Astrocyte (in vitro differentiated cells and primary cell): ENCODE measurements at regions not wholly inside any gene's neighbourhood (a gene's known extent, or its start where the extent isn't known, plus 50 kb on each side); places are given as distances from the start of the nearest gene placed in this dataset.
A peak's percentile ranks its signal among the peaks of the same experiment; 100 is the strongest.

Experiments
- DNase-seq: peaks from one replicate; pipeline ENCODE4 v3.0.0-alpha.2; 2010; ENCODE audit warnings: low read depth
- FAIRE-seq: peaks from 2 replicates; lab custom pipeline; 2011; peaks lifted over from hg19 to GRCh38; lab: Jason Lieb, UNC
- H2AFZ ChIP-seq: 2 replicates; pipeline ENCODE4 v1.6.0; 2012; ENCODE audit warnings: low read depth, low read length, inconsistent platforms
- H3K27ac ChIP-seq: 2 replicates; pipeline ENCODE4 v1.5.1; 2011; ENCODE audit warnings: low read depth, low read length, inconsistent platforms
- H3K27me3 ChIP-seq: 2 replicates; pipeline ENCODE4 v1.6.0; 2011; ENCODE audit warnings: low read length, inconsistent platforms; ENCODE audit not compliant: insufficient read depth
- H3K36me3 ChIP-seq: 2 replicates; pipeline ENCODE4 v1.5.1; 2011; ENCODE audit warnings: low read length, inconsistent platforms; ENCODE audit not compliant: insufficient read depth
- H3K4me1 ChIP-seq: 2 replicates; pipeline ENCODE4 v1.5.1; 2011; ENCODE audit warnings: low read length, inconsistent platforms; ENCODE audit not compliant: insufficient read depth
- H3K4me2 ChIP-seq: 2 replicates; pipeline ENCODE4 v1.6.0; 2012; ENCODE audit warnings: low read length, inconsistent platforms
- H3K4me3 ChIP-seq: 2 replicates; pipeline ENCODE4 v1.5.1; 2011; ENCODE audit warnings: low read depth, mild to moderate bottlenecking, low read length, inconsistent platforms; ENCODE audit not compliant: insufficient read depth
- H3K79me2 ChIP-seq: 2 replicates; pipeline ENCODE4 v1.6.0; 2012; ENCODE audit warnings: mild to moderate bottlenecking, low read length, inconsistent platforms; ENCODE audit not compliant: insufficient read depth
- H3K9ac ChIP-seq: 2 replicates; pipeline ENCODE4 v1.6.0; 2012; ENCODE audit warnings: mild to moderate bottlenecking, low read length, inconsistent platforms
- H3K9me3 ChIP-seq: 2 replicates; pipeline ENCODE4 v1.5.1; 2012; ENCODE audit warnings: low read depth, mild to moderate bottlenecking, low read length, inconsistent platforms; ENCODE audit not compliant: insufficient read depth
- H4K20me1 ChIP-seq: 2 replicates; pipeline ENCODE4 v1.6.0; 2012; ENCODE audit warnings: low read length, inconsistent platforms; ENCODE audit not compliant: insufficient read depth
- H3K27ac Mint-ChIP-seq: one replicate; pipeline ENCODE4 v1.8.0; 2021; ENCODE audit warnings: mild to moderate bottlenecking, mixed read lengths; ENCODE audit not compliant: unreplicated experiment
- H3K27me3 Mint-ChIP-seq: one replicate; pipeline ENCODE4 v1.8.0; 2021; ENCODE audit warnings: low read depth, mixed read lengths; ENCODE audit not compliant: unreplicated experiment
- H3K36me3 Mint-ChIP-seq: one replicate; pipeline ENCODE4 v1.8.0; 2021; ENCODE audit warnings: low read depth, mixed read lengths; ENCODE audit not compliant: unreplicated experiment
- H3K4me1 Mint-ChIP-seq: one replicate; pipeline ENCODE4 v1.8.0; 2021; ENCODE audit warnings: low read depth, mixed read lengths; ENCODE audit not compliant: unreplicated experiment
- H3K4me3 Mint-ChIP-seq: one replicate; pipeline ENCODE4 v1.8.0; 2021; ENCODE audit warnings: mild to moderate bottlenecking, moderate library complexity, mixed read lengths; ENCODE audit not compliant: unreplicated experiment
- H3K9me3 Mint-ChIP-seq: one replicate; pipeline ENCODE4 v1.8.0; 2021; ENCODE audit warnings: mild to moderate bottlenecking, mixed read lengths; ENCODE audit not compliant: unreplicated experiment
- EZH2 ChIP-seq: IDR thresholded peaks from 2 replicates; pipeline ENCODE4 v1.6.1; 2012; ENCODE audit warnings: mild to moderate bottlenecking, low read length, inconsistent platforms; ENCODE audit not compliant: insufficient read depth
- TF ChIP-seq, protein P1 (sequence below): IDR thresholded peaks from 2 replicates; pipeline ENCODE4 v1.5.1; 2011; ENCODE audit warnings: low read depth, mild to moderate bottlenecking, inconsistent platforms, low read length, moderate library complexity; ENCODE audit not compliant: insufficient read depth

DNA sequence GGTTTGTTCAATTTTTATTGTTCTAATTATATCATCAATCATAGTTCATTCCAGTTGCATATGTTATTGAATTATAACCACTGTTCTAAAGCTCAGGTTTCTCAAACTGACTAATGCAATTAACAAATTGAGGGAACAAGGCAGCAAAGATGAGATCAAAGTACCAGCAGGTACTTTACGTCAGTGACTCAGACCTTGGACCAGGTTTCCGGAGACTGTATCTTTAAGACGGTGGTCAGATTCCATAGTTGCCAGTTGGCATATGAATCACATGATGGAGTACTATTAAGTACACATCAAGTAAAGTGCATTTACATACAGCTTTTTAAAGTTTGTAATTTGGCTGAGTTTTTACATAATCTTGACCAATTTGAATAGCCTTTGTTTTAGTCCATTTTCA, 583.6 kb upstream of the ROBO2 start:
- H3K27me3 ChIP-seq: no peaks in the 10 kb centered on the region
- no peak overlapping the region for H3K27ac Mint-ChIP-seq

DNA sequence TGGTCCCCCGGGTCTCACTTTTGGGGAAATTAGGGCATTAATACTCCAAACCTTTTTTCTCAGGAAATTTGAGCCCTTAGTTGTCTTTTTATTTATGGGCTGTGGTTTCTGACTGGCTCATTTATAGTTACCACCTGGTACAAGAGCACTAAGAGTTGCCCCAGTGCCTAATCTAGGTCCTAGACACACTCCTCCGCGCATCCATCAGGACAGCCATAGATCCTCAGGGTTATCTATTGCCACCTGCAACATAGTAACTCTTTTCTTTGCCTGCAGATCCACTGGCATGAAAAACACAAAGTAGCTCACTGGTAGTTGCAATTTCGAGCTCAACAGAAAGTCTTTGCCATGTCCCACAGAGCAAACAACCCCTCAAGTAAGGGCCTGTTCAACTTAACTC, 576.4 kb upstream of the ROBO2 start:
- Histone ChIP-seq H3K4me3 (no peak overlapping the region), H4K20me1 (no peaks in the 10 kb centered on the region), H3K27ac (no peak overlapping the region), H3K27me3 (no peaks in the 10 kb centered on the region), H3K9ac (no peak overlapping the region), H3K36me3 (no peaks in the 10 kb centered on the region), H3K4me2 (no peak overlapping the region), H3K79me2 (no peaks in the 10 kb centered on the region), H3K9me3 (no peaks in the 10 kb centered on the region), H2AFZ (no peak overlapping the region), H3K4me1 (no peaks in the 10 kb centered on the region)
- DNase-seq (no peak), FAIRE-seq (no peak)
- Mint-ChIP-seq H3K36me3 (no peaks in the 10 kb centered on the region), H3K27ac (no peak overlapping the region), H3K4me1 (no peaks in the 10 kb centered on the region), H3K4me3 (no peak overlapping the region), H3K27me3 (no peaks in the 10 kb centered on the region), H3K9me3 (peaks cover 4% of the 10 kb centered on the region)
- TF ChIP-seq, protein P1, sequence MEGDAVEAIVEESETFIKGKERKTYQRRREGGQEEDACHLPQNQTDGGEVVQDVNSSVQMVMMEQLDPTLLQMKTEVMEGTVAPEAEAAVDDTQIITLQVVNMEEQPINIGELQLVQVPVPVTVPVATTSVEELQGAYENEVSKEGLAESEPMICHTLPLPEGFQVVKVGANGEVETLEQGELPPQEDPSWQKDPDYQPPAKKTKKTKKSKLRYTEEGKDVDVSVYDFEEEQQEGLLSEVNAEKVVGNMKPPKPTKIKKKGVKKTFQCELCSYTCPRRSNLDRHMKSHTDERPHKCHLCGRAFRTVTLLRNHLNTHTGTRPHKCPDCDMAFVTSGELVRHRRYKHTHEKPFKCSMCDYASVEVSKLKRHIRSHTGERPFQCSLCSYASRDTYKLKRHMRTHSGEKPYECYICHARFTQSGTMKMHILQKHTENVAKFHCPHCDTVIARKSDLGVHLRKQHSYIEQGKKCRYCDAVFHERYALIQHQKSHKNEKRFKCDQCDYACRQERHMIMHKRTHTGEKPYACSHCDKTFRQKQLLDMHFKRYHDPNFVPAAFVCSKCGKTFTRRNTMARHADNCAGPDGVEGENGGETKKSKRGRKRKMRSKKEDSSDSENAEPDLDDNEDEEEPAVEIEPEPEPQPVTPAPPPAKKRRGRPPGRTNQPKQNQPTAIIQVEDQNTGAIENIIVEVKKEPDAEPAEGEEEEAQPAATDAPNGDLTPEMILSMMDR: no peak
- no peak for TF ChIP-seq EZH2

More for the DNA sequence above, 583.6 kb upstream of the ROBO2 start:
- no peak for TF ChIP-seq EZH2
- TF ChIP-seq, protein P1: no peak
- Histone ChIP-seq H3K36me3 (no peaks in the 10 kb centered on the region), H3K9me3 (no peaks in the 10 kb centered on the region), H2AFZ (no peak overlapping the region), H4K20me1 (no peaks in the 10 kb centered on the region), H3K4me1 (no peaks in the 10 kb centered on the region), H3K79me2 (no peaks in the 10 kb centered on the region), H3K4me3 (no peak overlapping the region), H3K4me2 (no peak overlapping the region), H3K27ac (no peak overlapping the region), H3K9ac (no peak overlapping the region)
- DNase-seq (no peak), FAIRE-seq (no peak)
- Mint-ChIP-seq H3K4me3 (no peak overlapping the region), H3K27me3 (no peaks in the 10 kb centered on the region), H3K9me3 (peaks cover 9% of the 10 kb centered on the region), H3K36me3 (no peaks in the 10 kb centered on the region), H3K4me1 (no peaks in the 10 kb centered on the region)

DNA sequence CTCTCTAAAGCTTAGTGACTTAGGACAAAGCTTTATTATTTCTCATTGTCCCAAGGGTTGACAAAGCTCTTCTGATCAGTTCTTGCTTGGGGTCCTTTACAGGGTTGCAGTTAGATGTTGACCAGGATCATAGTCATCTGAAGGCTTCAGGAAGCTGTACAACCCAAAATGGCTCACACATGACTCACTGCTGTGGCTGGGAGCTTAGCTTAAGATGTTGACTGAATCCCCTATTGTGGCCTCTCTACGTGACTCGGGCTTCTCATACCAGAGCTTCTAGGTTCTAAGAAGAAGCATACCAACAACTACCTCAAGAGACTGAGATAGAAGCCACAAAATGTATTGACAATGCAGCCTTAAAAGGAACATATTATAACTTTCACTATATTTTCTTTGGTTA, 569.6 kb upstream of the ROBO2 start:
- no peaks in the 10 kb centered on the region for H3K36me3 Mint-ChIP-seq
- Histone ChIP-seq H3K79me2 (no peaks in the 10 kb centered on the region), H3K9ac (no peak overlapping the region), H3K36me3 (no peaks in the 10 kb centered on the region), H3K9me3 (peaks cover 3% of the 10 kb centered on the region), H3K27ac (no peak overlapping the region), H3K4me2 (peak overlapping the region; percentile 10), H3K4me3 (no peak overlapping the region), H3K4me1 (peaks cover 4% of the 10 kb centered on the region), H2AFZ (no peak overlapping the region), H4K20me1 (no peaks in the 10 kb centered on the region), H3K27me3 (no peaks in the 10 kb centered on the region)
- H3K4me1 Mint-ChIP-seq: peaks cover 16% of the 10 kb centered on the region
- no peaks in the 10 kb centered on the region for H3K27me3 Mint-ChIP-seq
- H3K4me3 Mint-ChIP-seq: no peak overlapping the region
- peak; percentile 58 for DNase-seq
- H3K9me3 Mint-ChIP-seq: peaks cover 3% of the 10 kb centered on the region
- H3K27ac Mint-ChIP-seq: peak overlapping the region; percentile 93
- FAIRE-seq: peak; percentile 80
- TF ChIP-seq EZH2: no peak
- TF ChIP-seq, protein P1: no peak
